Stomach (tissue), 8 donors: ENCODE measurements at regions not wholly inside any gene's neighbourhood (a gene's known extent, or its start where the extent isn't known, plus 50 kb on each side); places are given as distances from the start of the nearest gene placed in this dataset.
A peak's percentile ranks its signal among the peaks of the same experiment; 100 is the strongest.

ENCODE experiments used
- DNase-seq, 2 donors: peaks; one replicate each; pipeline versions ENCODE4 v3.0.0 to v3.0.0-alpha.2; 2013 to 2019
- H3K27ac ChIP-seq, 5 donors: fragments of 200-600 bp in 4 of 5; sonication (generic) in 4 of 5; one replicate each; pipeline ENCODE4 v1.5.1; 2013 to 2019; ENCODE audit warnings: mild to moderate bottlenecking in 1 of 5, moderate library complexity in 1 of 5
- H3K27me3 ChIP-seq, 3 donors: fragments of 200-600 bp; sonication (generic); one replicate each; pipeline ENCODE4 v1.5.1; 2017 to 2019; ENCODE audit warnings: mixed run types in 1 of 3
- H3K36me3 ChIP-seq, 4 donors: fragments of 200-600 bp; sonication (generic); 1 replicate in 3 of 4; 2 replicates in 1 of 4; pipeline ENCODE4 v1.5.1; 2016 to 2019
- H3K4me1 ChIP-seq, 4 donors: fragments of 200-600 bp; sonication (generic); one replicate each; pipeline ENCODE4 v1.5.1; 2016 to 2019
- H3K4me3 ChIP-seq, 4 donors: fragments of 200-600 bp; sonication (generic) in 3 of 4; one replicate each; pipeline ENCODE4 v1.5.1; 2016 to 2019; ENCODE audit warnings: mild to moderate bottlenecking in 1 of 4
- H3K9me3 ChIP-seq, 4 donors: fragments of 200-600 bp; sonication (generic); one replicate each; pipeline ENCODE4 v1.5.1; 2016 to 2019
- CTCF ChIP-seq, 7 experiments: fragments of 450-650 bp in 4 of 7; fragments of 200-600 bp in 3 of 7; sonication (generic) in 3 of 7; IDR thresholded peaks; one replicate each; pipeline ENCODE4 v1.5.1; 2016 to 2019; ENCODE audit warnings: antibody characterized with exemption in 7 of 7, control low read depth in 2 of 7, mild to moderate bottlenecking in 1 of 7
- EP300 ChIP-seq: sonication (generic); formaldehyde crosslinking; IDR thresholded peaks from one replicate; pipeline ENCODE4 v1.6.1; 2017; ENCODE audit warnings: antibody characterized with exemption
- POLR2A ChIP-seq, 4 donors: fragments of 450-650 bp; IDR thresholded peaks; one replicate each; pipeline ENCODE4 v1.6.1; 2016; ENCODE audit warnings: antibody characterized with exemption in 4 of 4, control low read depth in 2 of 4, mild to moderate bottlenecking in 1 of 4, moderate library complexity in 1 of 4
- POLR2AphosphoS5 ChIP-seq, 3 donors: sonication (generic); formaldehyde crosslinking; IDR thresholded peaks; one replicate each; pipeline ENCODE4 v1.6.1; 2016; ENCODE audit warnings: antibody characterized with exemption in 3 of 3
- WGBS, 5 donors: extraction: QIAGEN DNeasy Blood & Tissue Kit in 3 of 5; methylation state at CpG; one replicate each; pipeline versions ENCODE4 v1.1.5 to v1.1.7; 2013 to 2018; 5-methylcytosine and 5-hydroxymethylcytosine counted together
- intact Hi-C: fragments of 100-400 bp; cut with DNase I; formaldehyde crosslinking; loops from one replicate; pipeline ENCODE4 v1.15.1; 2023; ENCODE audit warnings: low total_unique reads
- donor health status: healthy with polysubstance abuse.
- donor health status: Bipolar disorder and iron deficiency.
- donor health status: healthy.

- intact Hi-C loops = no loop called here
- H3K4me1 ChIP-seq = peaks cover 0 to 8% (median 0%) of the 10 kb centered on the region in 4 donors
- H3K27ac ChIP-seq = no peak overlapping the region
- TF ChIP-seq POLR2A (IDR thresholded peaks at IDR 0.05) = no peak
- no peak for TF ChIP-seq POLR2AphosphoS5 (IDR thresholded peaks at IDR 0.05)
- no peak for TF ChIP-seq EP300
- TF ChIP-seq CTCF (IDR thresholded peaks at IDR 0.05) = no peak
- no peak overlapping the region for H3K4me3 ChIP-seq
- no peaks in the 10 kb centered on the region for H3K9me3 ChIP-seq
- peak in 1 of 2 donors; percentile 72 for DNase-seq
- WGBS, 5 donors = 33 to 58% (median 45%) methylated on average over 3 of the region's 3 CpGs
- H3K36me3 ChIP-seq = no peaks in the 10 kb centered on the region
- H3K27me3 ChIP-seq = no peaks in the 10 kb centered on the region
Measured at GRCh38 chr21:16838331-16838730, 674.5 kb upstream of the CXADR start.

- no peak for DNase-seq
- Histone ChIP-seq H3K4me1 (peaks cover 0 to 8% (median 0%) of the 10 kb centered on the region in 4 donors), H3K27ac (no peak overlapping the region), H3K27me3 (no peaks in the 10 kb centered on the region), H3K36me3 (no peaks in the 10 kb centered on the region), H3K4me3 (no peak overlapping the region), H3K9me3 (no peaks in the 10 kb centered on the region)
- intact Hi-C loops = no loop called here
- no peak for TF ChIP-seq CTCF (IDR thresholded peaks at IDR 0.05)
- no peak for TF ChIP-seq EP300
- TF ChIP-seq POLR2AphosphoS5 (IDR thresholded peaks at IDR 0.05) = no peak
- TF ChIP-seq POLR2A (IDR thresholded peaks at IDR 0.05) = no peak
Measured at GRCh38 chr21:16840538-16840937, 672.3 kb upstream of the CXADR start.

GRCh38 chr21:16841975-16842695, 670.7 kb upstream of the CXADR start:
- 47 to 63% (median 53%) methylated on average over 4 of the region's 4 CpGs for WGBS, 5 donors

GRCh38 chr21:16842696-16843035, 670.2 kb upstream of the CXADR start:
- intact Hi-C loops = no loop called here
- H3K27ac ChIP-seq = peak overlapping the region in 1 of 5 donors; percentile 56
- no peaks in the 10 kb centered on the region for H3K27me3 ChIP-seq
- TF ChIP-seq CTCF (IDR thresholded peaks at IDR 0.05) (no peak), POLR2A (IDR thresholded peaks at IDR 0.05) (no peak)
- WGBS, 5 donors = 69 to 76% (median 74%) methylated on average over 5 of the region's 5 CpGs
- peaks cover 0 to 8% (median 0%) of the 10 kb centered on the region in 4 donors for H3K4me1 ChIP-seq
- no peak overlapping the region for H3K4me3 ChIP-seq
- H3K36me3 ChIP-seq = no peaks in the 10 kb centered on the region
- no peaks in the 10 kb centered on the region for H3K9me3 ChIP-seq
- peak in 1 of 2 donors; percentile 14 for DNase-seq

More at GRCh38 chr21:16841975-16842695, 670.7 kb upstream of the CXADR start:
- H3K9me3 ChIP-seq = no peaks in the 10 kb centered on the region
- no peak overlapping the region for H3K4me3 ChIP-seq
- peak in 1 of 2 donors; percentile 24 for DNase-seq
- no peaks in the 10 kb centered on the region for H3K36me3 ChIP-seq
- intact Hi-C loops = no loop called here
- TF ChIP-seq EP300 (no peak), POLR2AphosphoS5 (IDR thresholded peaks at IDR 0.05) (no peak), CTCF (IDR thresholded peaks at IDR 0.05) (no peak), POLR2A (IDR thresholded peaks at IDR 0.05) (no peak)
- H3K27me3 ChIP-seq = no peaks in the 10 kb centered on the region
- H3K4me1 ChIP-seq = peaks cover 0 to 8% (median 0%) of the 10 kb centered on the region in 4 donors
- H3K27ac ChIP-seq = peak overlapping the region in 1 of 5 donors; percentile 56
